CD4-positive, alpha-beta memory T cell (primary cell): ENCODE measurements at regions not wholly inside any gene's neighbourhood (a gene's known extent, or its start where the extent isn't known, plus 50 kb on each side); places are given as distances from the start of the nearest gene placed in this dataset.
"Not testable (repeated sequence)": the region's sequence is repeated elsewhere in the genome, so short reads cannot be mapped to it uniquely, and the experiment has no call there.

Experiments used
- CTCF ChIA-PET: fragments of 350-600 bp; sonication (Branson Sonifier 250); formaldehyde crosslinking; loops from one replicate; lab custom pipeline; 2021; ENCODE audit warnings: inconsistent platforms; ENCODE audit not compliant: partially characterized antibody; lab: Charles Lee
- POLR2A ChIA-PET: fragments of 350-600 bp; sonication (Branson Sonifier 250); formaldehyde crosslinking; loops from one replicate; lab custom pipeline; 2021; ENCODE audit not compliant: partially characterized antibody; lab: Charles Lee
- DNase-seq, 5 donors: peaks; one replicate each; pipeline versions ENCODE4 v3.0.0 to v3.0.0-alpha.2; 2020 to 2022; ENCODE audit warnings: mixed read lengths in 1 of 5
- H3K27ac ChIP-seq: one replicate; pipeline ENCODE4 v1.7.0; 2013; ENCODE audit warnings: low read depth, low read length
- H3K27me3 ChIP-seq: 2 replicates; pipeline ENCODE4 v1.7.0; 2013; ENCODE audit warnings: mild to moderate bottlenecking, low read length, moderate library complexity; ENCODE audit not compliant: insufficient read depth
- H3K36me3 ChIP-seq: 2 replicates; pipeline ENCODE4 v1.7.0; 2013; ENCODE audit warnings: mild to moderate bottlenecking, low read length, moderate library complexity; ENCODE audit not compliant: insufficient read depth
- H3K4me1 ChIP-seq: 2 replicates; pipeline ENCODE4 v1.7.0; 2013; ENCODE audit warnings: mild to moderate bottlenecking, low read length, moderate library complexity; ENCODE audit not compliant: insufficient read depth
- H3K4me3 ChIP-seq, 2 donors: one replicate each; pipeline ENCODE4 v1.7.0; 2013; ENCODE audit warnings: low read length in 2 of 2, mild to moderate bottlenecking in 1 of 2
- H3K9me3 ChIP-seq, 2 donors: one replicate each; pipeline ENCODE4 v1.7.0; 2013; ENCODE audit warnings: low read length in 2 of 2, control low read depth in 1 of 2; ENCODE audit not compliant: control insufficient read depth in 1 of 2
- H3K27ac Mint-ChIP-seq, 7 donors: one replicate each; pipeline ENCODE4 v1.8.0; 2020 to 2021; ENCODE audit warnings: mixed read lengths in 7 of 7, mild to moderate bottlenecking in 6 of 7, inconsistent platforms in 3 of 7, moderate library complexity in 3 of 7
- H3K27me3 Mint-ChIP-seq, 2 donors: one replicate each; pipeline ENCODE4 v1.8.0; 2020 to 2021; ENCODE audit warnings: mixed read lengths in 2 of 2
- H3K36me3 Mint-ChIP-seq, 2 donors: one replicate each; pipeline ENCODE4 v1.8.0; 2020 to 2021; ENCODE audit warnings: mixed read lengths in 2 of 2, inconsistent platforms in 1 of 2, mild to moderate bottlenecking in 1 of 2
- H3K4me1 Mint-ChIP-seq, 4 donors: one replicate each; pipeline ENCODE4 v1.8.0; 2020 to 2021; ENCODE audit warnings: mixed read lengths in 4 of 4, mild to moderate bottlenecking in 1 of 4
- H3K4me3 Mint-ChIP-seq, 8 donors: one replicate each; pipeline ENCODE4 v1.8.0; 2020 to 2021; ENCODE audit warnings: mixed read lengths in 8 of 8, mild to moderate bottlenecking in 7 of 8, moderate library complexity in 6 of 8, inconsistent platforms in 3 of 8
- H3K9me3 Mint-ChIP-seq, 8 donors: one replicate each; pipeline ENCODE4 v1.8.0; 2020 to 2021; ENCODE audit warnings: mixed read lengths in 8 of 8, mild to moderate bottlenecking in 5 of 8, inconsistent platforms in 3 of 8, moderate library complexity in 1 of 8
- intact Hi-C: fragments of 100-400 bp; cut with micrococcal nuclease; formaldehyde crosslinking; loops from one replicate; pipeline ENCODE4 v1.15.1; 2023

- Histone ChIP-seq H3K27me3 (no peaks in the 10 kb centered on the region), H3K36me3 (no peaks in the 10 kb centered on the region), H3K4me1 (no peaks in the 10 kb centered on the region), H3K4me3 (no peak overlapping the region), H3K9me3 (no peaks in the 10 kb centered on the region), H3K27ac (no peak overlapping the region)
- H3K4me3 Mint-ChIP-seq, result no peak overlapping the region
- POLR2A ChIA-PET, result no interaction called here
- no peak overlapping the region for H3K27ac Mint-ChIP-seq
- DNase-seq, result no peak
- intact Hi-C loops, result no loop called here
- H3K4me1 Mint-ChIP-seq, result no peaks in the 10 kb centered on the region
- H3K36me3 Mint-ChIP-seq, result no peaks in the 10 kb centered on the region
- H3K27me3 Mint-ChIP-seq, result no peaks in the 10 kb centered on the region
- CTCF ChIA-PET, result no interaction called here
- peaks cover 0 to 12% (median 6%) of the 10 kb centered on the region in 8 donors for H3K9me3 Mint-ChIP-seq
Measured at GRCh38 chr5:60066502-60066901, 173.0 kb upstream of the PDE4D start.

DNA sequence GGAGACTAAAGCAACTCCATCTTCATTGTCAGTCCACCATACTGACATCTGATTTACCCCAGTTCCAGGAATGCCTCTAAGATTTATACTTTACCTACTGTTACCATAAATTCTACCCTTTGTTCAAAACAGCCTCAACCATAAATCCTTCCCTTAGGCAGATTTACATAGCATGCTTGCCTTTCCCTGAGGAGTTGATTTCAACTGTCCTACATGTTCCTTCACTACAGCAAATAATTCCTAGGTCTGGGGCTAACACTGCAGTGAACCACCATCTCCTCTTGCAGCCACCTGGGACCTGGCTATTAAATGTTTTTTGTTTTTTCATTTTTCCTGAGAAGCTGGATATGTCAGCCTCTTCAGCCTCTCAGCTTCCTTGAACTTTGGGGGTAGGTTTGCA is 166.9 kb upstream of the PDE4D start:
- intact Hi-C loops, result no loop called here
- Mint-ChIP-seq H3K36me3 (no peaks in the 10 kb centered on the region), H3K27me3 (no peaks in the 10 kb centered on the region), H3K4me1 (no peaks in the 10 kb centered on the region), H3K27ac (no peak overlapping the region), H3K4me3 (no peak overlapping the region), H3K9me3 (peaks cover 0 to 12% (median 4%) of the 10 kb centered on the region in 8 donors)
- Histone ChIP-seq H3K4me1 (no peaks in the 10 kb centered on the region), H3K4me3 (no peak overlapping the region), H3K27ac (no peak overlapping the region), H3K36me3 (no peaks in the 10 kb centered on the region), H3K9me3 (no peaks in the 10 kb centered on the region), H3K27me3 (no peaks in the 10 kb centered on the region)
- no peak for DNase-seq
- ChIA-PET POLR2A (no interaction called here), CTCF (no interaction called here)

DNA sequence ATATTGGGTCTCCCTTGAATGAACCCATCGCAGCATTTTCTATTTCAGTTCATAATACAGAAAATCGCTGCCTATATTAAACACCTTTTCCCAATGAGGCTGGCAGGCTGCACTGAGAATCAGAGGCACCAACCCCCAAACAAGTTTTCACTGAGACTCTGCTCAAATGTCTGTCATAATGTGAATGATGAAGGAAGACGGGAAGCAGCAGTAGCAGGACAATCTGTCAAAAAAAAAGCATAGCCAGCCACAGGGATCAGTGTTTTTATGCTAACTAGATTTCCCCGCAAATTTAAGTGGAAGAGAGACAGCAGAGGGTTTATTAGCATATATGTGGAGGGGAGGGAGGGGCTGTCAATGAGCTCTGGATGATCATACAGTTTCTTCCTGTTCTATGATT is 162.7 kb upstream of the PDE4D start:
- H3K36me3 ChIP-seq, result no peaks in the 10 kb centered on the region
- CTCF ChIA-PET, result no interaction called here

DNA sequence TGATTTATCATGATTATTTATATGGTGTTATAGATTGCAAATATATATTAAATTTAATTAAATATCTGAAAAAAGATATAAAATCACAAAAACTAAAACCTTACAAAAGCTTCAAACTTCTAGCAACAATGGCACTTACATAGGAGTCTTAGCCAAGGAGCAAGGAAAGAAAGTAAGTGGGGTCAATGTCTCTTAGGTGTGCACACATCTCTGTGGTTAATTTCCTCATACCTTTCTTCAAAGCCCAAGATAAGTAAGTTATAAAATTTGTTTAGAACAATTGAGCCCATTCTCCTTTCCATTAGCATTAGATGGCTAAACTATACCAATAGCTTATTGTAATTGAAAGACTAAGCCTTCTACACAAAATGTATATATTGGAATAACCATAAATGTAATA is 161.6 kb upstream of the PDE4D start:
- H3K36me3 Mint-ChIP-seq, result no peaks in the 10 kb centered on the region
- CTCF ChIA-PET, result no interaction called here
- H3K27ac ChIP-seq, result no peak overlapping the region
- no peaks in the 10 kb centered on the region for H3K4me1 ChIP-seq
- no peak for DNase-seq
- H3K27me3 ChIP-seq, result no peaks in the 10 kb centered on the region
- no peak overlapping the region for H3K4me3 ChIP-seq
- H3K27me3 Mint-ChIP-seq, result no peaks in the 10 kb centered on the region
- POLR2A ChIA-PET, result no interaction called here
- no peaks in the 10 kb centered on the region for H3K36me3 ChIP-seq
- H3K27ac Mint-ChIP-seq, result no peak overlapping the region
- H3K9me3 Mint-ChIP-seq, result peaks cover 0 to 20% (median 8%) of the 10 kb centered on the region in 8 donors
- intact Hi-C loops, result no loop called here
- no peaks in the 10 kb centered on the region for H3K4me1 Mint-ChIP-seq
- H3K9me3 ChIP-seq, result no peaks in the 10 kb centered on the region
- H3K4me3 Mint-ChIP-seq, result no peak overlapping the region

More for the DNA sequence above, 162.7 kb upstream of the PDE4D start:
- H3K36me3 Mint-ChIP-seq, result no peaks in the 10 kb centered on the region
- no peak overlapping the region for H3K4me3 Mint-ChIP-seq
- H3K27ac Mint-ChIP-seq, result no peak overlapping the region
- H3K27me3 ChIP-seq, result no peaks in the 10 kb centered on the region
- H3K4me1 ChIP-seq, result no peaks in the 10 kb centered on the region
- H3K9me3 ChIP-seq, result no peaks in the 10 kb centered on the region
- H3K9me3 Mint-ChIP-seq, result peaks cover 0 to 20% (median 8%) of the 10 kb centered on the region in 8 donors
- H3K27ac ChIP-seq, result no peak overlapping the region
- H3K4me1 Mint-ChIP-seq, result no peaks in the 10 kb centered on the region
- H3K27me3 Mint-ChIP-seq, result no peaks in the 10 kb centered on the region
- H3K4me3 ChIP-seq, result no peak overlapping the region
- POLR2A ChIA-PET, result no interaction called here
- intact Hi-C loops, result no loop called here
- DNase-seq, result no peak

GRCh38 chr5:60041996-60042664 is 148.6 kb upstream of the PDE4D start:
- POLR2A ChIA-PET, H3K4me3 Mint-ChIP-seq, H3K36me3 ChIP-seq, H3K9me3 ChIP-seq, H3K36me3 Mint-ChIP-seq, H3K4me1 Mint-ChIP-seq, H3K27ac ChIP-seq, H3K4me3 ChIP-seq, H3K27me3 ChIP-seq, intact Hi-C loops, DNase-seq, H3K9me3 Mint-ChIP-seq, H3K4me1 ChIP-seq, H3K27ac Mint-ChIP-seq, H3K27me3 Mint-ChIP-seq: not testable (repeated sequence)
- CTCF ChIA-PET, result interaction anchor here (1.6 kb wide), 1 partner anchor 16 kb away, joined by 3 read pairs; no protein-coding TSS in a partner anchor

DNA sequence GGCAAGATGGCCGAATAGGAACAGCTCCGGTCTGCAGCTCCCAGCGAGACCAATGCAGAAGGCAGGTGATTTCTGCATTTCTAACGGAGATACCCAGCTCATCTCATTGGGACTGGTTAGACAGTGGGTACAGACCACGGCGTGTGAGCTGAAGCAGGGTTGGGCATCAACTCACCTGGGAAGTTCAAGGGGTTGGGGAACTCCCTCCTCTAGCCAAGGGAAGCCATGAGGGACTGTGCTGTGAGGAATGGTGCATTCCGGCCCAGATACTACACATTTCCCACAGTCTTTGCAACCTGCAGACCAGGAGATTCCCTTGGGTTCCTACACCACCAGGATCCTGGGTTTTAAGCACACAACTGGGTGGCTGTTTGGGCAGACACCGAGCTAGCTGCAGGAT is 148.0 kb upstream of the PDE4D start:
- H3K4me3 ChIP-seq, result not testable (repeated sequence)

GRCh38 chr5:60036192-60036938 is 142.8 kb upstream of the PDE4D start:
- Histone ChIP-seq H3K9me3 (no peaks in the 10 kb centered on the region), H3K27ac (no peak overlapping the region), H3K4me3 (no peak overlapping the region), H3K36me3 (no peaks in the 10 kb centered on the region), H3K27me3 (no peaks in the 10 kb centered on the region), H3K4me1 (no peaks in the 10 kb centered on the region)
- Mint-ChIP-seq H3K27ac (no peak overlapping the region), H3K4me1 (no peaks in the 10 kb centered on the region), H3K4me3 (no peak overlapping the region), H3K36me3 (no peaks in the 10 kb centered on the region), H3K9me3 (peaks cover 0 to 6% (median 0%) of the 10 kb centered on the region in 8 donors), H3K27me3 (no peaks in the 10 kb centered on the region)
- intact Hi-C loops, result no loop called here
- no peak for DNase-seq
- ChIA-PET CTCF (no interaction called here), POLR2A (no interaction called here)

More for the DNA sequence above, 148.0 kb upstream of the PDE4D start:
- CTCF ChIA-PET, result interaction anchor here (1.6 kb wide), 1 partner anchor 17 kb away, joined by 3 read pairs; no protein-coding TSS in a partner anchor
- POLR2A ChIA-PET, H3K4me3 Mint-ChIP-seq, H3K36me3 Mint-ChIP-seq, H3K36me3 ChIP-seq, H3K9me3 Mint-ChIP-seq, H3K27ac ChIP-seq, H3K27me3 Mint-ChIP-seq, intact Hi-C loops, H3K4me1 Mint-ChIP-seq, H3K4me1 ChIP-seq, H3K27ac Mint-ChIP-seq, H3K27me3 ChIP-seq, H3K9me3 ChIP-seq: not testable (repeated sequence)
- DNase-seq, result peak in 1 of 5 donors; percentile 28
